ENCODE measurements at regions not wholly inside any gene's neighbourhood (a gene's known extent, or its start where the extent isn't known, plus 50 kb on each side); places are given as distances from the start of the nearest gene placed in this dataset.
"Not testable (repeated sequence)": the region's sequence is repeated elsewhere in the genome, so short reads cannot be mapped to it uniquely, and the experiment has no call there.

GRCh38 chr2:142484111-142484510 is 353.3 kb upstream of the LRP1B start:
- no peak for DNase-seq (ENCODE audit: low spot score)

- DNase-seq (ENCODE audit: low spot score) = no peak
Observed at GRCh38 chr2:142483653-142484052, 352.8 kb upstream of the LRP1B start.

- DNase-seq (ENCODE audit: low spot score) = no peak
Observed at GRCh38 chr2:142478206-142478605, 347.4 kb upstream of the LRP1B start.

DNA sequence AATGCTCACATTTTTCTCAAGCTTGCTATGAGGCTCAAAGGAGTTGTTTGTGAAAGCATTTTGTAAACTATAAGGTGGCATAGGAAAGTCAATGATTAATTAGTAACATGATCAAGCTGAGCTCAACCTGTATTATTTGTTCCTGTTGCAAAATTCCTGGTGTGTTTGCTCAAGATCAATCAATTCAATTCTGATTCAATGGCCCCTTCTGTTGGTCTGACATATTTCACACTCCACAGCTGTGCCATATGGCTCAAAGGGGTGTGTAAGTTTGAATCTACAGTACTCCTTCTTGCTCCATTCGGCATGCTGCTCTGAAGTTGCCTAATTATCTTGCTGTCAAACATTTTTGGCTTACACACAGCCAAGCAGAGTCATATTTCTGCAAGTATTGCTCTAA is 341.6 kb upstream of the LRP1B start:
- DNase-seq (ENCODE audit: low spot score) = no peak

GRCh38 chr2:142467321-142467720 is 336.5 kb upstream of the LRP1B start:
- no peak for DNase-seq (ENCODE audit: low spot score)

- no peak for DNase-seq (ENCODE audit: low spot score)
Observed at GRCh38 chr2:142463047-142463446, 332.2 kb upstream of the LRP1B start.

DNA sequence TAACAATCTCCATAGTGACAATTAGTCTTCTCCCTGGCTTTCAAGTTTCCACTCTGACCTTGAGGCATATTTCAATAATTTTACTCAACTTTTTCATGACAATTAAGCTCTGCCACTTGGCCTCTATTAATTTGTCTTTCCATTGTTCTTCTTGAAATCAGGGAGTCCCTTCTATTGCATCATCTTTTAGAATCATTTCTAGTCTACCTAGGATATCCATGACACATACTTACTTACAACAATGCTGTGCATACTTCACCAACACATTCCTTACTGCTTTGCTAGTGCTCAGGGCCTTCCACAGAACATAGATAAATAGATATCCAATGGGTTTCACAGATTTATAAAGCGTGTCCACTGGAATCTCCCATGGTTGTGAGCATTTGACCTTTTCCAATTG is 331.5 kb upstream of the LRP1B start:
- DNase-seq (ENCODE audit: low spot score) = no peak

DNA sequence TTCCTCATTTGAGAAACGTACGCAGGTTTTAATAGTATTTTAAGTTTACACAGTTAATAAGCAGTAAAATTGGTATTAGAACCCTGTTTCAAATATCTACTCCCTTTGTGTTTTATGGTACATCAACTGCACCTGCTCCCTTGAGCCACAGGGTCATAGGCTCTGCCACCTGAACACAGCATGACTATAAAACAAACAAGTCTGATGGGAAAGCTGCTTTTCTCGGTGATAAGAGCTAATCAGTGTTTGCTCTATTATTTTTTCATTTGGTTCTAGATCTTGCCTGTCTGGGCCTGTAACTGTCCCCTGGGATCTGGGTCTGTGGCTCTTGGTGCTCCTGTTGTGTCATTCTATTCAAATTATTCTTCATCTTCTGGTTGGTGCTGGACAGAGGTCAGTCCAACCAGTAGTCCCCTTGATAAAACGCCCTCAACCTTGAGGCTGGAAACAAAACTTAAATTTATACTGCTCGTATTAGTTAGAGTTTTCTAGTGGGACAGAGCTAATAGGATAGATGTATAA is 314.8 kb upstream of the LRP1B start:
- DNase-seq (ENCODE audit: low spot score) = no peak

DNA sequence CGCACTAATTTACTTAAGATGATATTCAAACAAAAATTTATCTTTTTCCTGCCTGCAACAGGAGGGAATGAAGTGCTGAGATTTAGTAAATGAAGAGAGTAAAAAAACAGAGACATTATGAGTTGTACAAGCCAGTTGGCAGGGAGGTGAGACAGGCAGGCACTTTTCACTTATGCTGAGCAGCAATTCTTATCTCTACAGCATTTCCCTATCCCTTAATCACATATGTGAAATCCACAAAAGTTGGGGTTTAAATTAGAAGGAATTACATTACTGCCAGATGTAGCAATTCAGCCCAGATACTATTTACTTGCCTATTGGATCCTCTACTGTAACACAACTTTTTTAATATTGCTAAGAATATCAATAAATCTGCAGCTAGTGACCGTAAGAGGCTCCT is 314.2 kb upstream of the LRP1B start:
- no peak for DNase-seq (ENCODE audit: low spot score)

DNA sequence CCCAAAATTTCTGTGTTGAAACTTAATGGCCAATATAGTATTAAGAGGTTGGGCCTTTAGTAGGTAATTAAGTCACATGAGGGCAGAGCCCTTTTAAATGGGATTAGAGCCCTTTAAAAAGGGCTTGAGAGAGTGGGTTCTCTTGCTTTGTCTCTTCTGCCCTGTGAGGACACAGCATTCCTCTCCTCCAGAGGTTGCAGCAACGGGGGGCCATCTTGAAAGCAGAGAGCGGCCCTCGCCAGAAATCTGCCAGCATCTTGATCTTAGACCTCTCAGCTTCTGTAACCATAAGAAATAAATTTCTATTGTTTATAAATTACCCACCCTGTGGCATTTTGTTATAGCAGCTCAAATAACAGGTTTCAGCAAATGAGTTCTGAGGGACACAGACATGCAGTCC is 305.0 kb upstream of the LRP1B start:
- DNase-seq (ENCODE audit: low spot score) = no peak

GRCh38 chr2:142426064-142426463 is 295.2 kb upstream of the LRP1B start:
- DNase-seq (ENCODE audit: low spot score) = no peak

DNA sequence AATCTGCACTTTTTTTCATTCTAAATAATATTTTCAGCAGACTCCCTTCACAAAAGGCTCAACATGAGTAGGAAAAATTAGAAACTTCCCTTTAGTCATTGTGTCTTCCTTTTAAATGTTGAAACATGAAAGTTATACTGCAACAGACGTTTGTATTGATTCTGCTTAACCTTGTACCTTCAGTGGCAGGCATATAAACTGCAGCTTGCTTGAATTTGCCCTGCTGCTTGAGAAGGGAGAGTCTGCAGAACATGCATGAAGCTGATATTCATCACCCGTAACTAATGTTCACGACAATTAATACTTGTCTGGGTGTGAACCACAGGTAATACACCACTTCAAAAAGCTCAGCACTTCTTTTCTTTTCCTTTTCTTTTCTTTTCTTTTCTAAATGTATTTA is 294.7 kb upstream of the LRP1B start:
- DNase-seq (ENCODE audit: low spot score) = no peak

DNA sequence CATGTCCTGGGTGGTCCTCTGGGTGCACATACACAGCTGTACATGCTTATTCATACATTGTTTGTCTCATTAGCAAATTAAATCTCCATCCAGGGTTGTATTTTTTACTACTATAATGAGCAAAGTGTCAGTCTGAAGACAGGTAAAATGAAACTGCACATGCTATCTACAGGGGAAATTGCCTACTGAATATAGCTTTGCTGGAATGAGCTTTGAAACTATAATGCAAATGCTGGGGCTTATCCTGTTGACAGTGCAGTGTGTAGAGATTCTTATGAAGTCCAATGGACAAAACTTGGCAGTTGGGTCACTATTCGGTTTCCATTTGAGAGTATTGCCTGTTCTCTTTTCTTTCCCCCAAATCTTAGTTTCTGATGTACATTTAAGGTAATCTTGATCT is 292.8 kb upstream of the LRP1B start:
- no peak for DNase-seq (ENCODE audit: low spot score)

DNA sequence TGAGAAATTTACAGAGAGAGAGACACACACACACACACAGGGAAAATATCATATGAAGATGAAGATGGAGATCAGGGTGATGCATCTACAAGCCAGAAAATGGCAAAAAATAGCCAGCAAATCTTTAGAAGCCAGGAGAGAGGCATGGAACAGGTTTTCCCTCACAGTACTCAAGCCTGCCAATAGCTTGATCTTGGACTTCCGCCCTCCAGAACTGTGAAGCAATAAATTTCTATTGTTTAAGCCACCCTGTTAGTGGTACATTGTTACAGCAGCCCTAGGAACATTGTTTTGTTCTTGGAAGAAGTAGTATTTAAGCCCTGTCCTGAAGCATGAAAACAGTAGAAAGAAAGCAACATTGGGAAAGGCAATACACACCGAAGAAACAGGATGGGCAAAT is 292.0 kb upstream of the LRP1B start:
- no peak for DNase-seq (ENCODE audit: low spot score)

- DNase-seq (ENCODE audit: low spot score) = no peak
Observed at GRCh38 chr2:142422041-142422440, 291.2 kb upstream of the LRP1B start.

DNA sequence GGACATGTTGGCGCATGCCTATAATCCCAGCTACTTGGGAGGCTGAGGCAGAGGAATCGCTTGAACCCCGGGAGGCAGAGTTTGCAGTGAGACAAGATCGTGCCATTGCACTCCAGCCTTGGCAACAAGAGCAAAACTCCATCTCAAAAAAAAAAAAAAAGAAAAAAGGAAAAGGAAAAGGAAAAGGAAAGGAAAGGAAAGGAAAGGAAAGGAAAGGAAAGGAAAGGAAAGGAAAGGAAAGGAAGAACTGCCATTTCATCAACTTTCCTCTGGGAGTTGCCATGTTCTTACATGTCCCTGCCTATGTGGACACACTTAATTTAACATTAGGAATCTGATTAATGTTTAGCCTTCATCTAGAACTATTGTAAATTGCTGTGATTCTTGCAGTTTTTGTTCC is 287.9 kb upstream of the LRP1B start:
- not testable (repeated sequence) for DNase-seq (ENCODE audit: low spot score)

DNA sequence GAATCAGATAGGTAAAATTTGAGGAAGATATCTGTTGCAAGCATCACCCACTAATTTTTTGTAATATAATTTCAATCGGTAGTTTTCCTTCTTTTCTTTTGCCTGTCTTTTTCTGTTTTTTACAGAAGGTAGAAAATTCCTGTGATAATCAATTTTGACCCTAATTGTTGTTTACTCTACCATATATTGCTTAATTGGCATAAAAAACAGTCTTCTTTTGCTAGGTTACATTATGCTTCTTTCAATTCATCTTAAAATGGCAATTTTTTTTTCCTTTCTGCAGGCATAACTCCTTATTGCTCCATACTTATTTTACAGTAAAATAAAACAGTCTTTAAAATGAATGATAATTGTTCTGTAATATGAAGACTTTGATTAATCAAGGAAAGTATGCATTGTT is 286.2 kb upstream of the LRP1B start:
- no peak for DNase-seq (ENCODE audit: low spot score)

DNA sequence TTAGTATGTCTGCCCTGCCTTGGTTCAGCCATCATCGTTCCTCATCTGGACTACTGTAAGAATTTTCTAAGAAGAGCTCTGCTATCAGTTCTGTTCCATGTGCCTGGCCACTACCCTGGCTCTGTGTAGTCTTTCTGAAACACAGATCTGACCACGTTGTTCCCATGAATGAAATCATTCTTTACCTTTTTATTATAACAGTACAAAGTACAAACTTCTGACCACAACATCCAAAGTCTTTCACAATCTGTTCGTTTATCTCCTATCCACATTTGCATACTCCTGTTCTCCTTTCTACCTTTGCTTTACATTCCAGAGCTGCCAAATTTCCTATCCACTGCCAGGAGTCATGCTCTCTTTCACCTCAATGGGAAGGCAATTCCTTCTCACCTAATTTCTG is 284.6 kb upstream of the LRP1B start:
- DNase-seq (ENCODE audit: low spot score) = no peak

- DNase-seq (ENCODE audit: low spot score) = no peak
Observed at GRCh38 chr2:142398212-142398611, 267.4 kb upstream of the LRP1B start.

DNA sequence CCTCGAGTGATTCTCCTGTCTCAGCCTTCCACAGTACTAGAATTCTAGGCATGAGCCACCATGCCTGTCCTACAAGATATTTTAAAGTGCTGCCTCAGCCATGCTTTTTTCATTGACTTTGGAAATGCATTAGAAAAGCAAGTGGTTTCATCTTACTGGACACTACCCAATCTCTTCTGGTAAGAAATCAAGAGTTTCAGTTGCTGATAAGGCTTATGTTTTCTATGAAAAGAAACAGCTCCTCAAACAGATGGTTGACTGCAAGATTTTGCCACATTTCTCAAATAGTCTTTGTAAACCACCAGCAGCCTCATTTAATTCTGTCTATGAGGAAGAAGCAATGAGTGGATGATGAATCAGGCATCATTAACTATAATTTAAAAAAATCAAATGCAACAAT is 264.5 kb upstream of the LRP1B start:
- no peak for DNase-seq (ENCODE audit: low spot score)

GRCh38 chr2:142380372-142380771 is 249.6 kb upstream of the LRP1B start:
- no peak for DNase-seq (ENCODE audit: low spot score)

GRCh38 chr2:142362069-142362468 is 231.3 kb upstream of the LRP1B start:
- not testable (repeated sequence) for DNase-seq (ENCODE audit: low spot score)

- no peak for DNase-seq (ENCODE audit: low spot score)
Observed at GRCh38 chr2:142347751-142348150, 216.9 kb upstream of the LRP1B start.

DNA sequence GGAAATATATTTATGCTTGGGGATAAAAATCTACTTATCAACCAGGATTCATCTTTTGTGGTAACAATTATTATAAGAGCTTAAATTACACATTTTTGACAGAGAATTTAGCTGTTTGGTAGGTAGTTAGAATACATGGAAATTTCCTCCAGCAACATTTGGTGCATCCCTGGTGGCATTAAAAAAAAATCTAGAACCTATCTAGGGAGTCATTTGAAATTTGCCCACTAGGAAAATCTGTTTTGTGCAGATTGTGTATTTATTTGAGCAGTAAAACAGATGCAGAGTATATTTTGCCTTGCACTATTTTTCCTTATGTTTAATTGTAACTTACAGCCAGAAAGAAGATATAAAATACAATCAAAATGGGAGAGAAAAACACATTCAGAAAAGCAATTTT is 208.4 kb upstream of the LRP1B start:
- no peak for DNase-seq (ENCODE audit: low spot score)

DNA sequence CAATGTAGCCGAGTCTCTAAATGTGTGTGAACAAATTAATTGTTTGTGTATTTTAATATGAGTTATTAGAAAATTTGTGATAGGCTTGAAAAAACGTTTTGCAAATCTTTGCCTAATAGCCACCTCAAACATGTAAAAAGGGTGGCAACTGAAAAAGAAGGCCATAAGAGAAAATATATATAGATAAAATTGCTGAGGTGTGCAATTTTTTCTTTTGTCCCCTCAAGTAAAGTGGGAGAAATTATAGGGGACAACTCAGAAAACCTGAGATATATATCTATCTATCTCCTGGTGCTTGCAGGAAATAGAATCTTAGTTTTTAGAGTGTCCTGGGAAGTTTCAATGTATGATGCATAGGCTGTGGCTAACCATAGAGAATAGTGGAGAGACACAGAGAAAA is 201.4 kb upstream of the LRP1B start:
- DNase-seq (ENCODE audit: low spot score) = no peak
